ENCODE measurements at regions not wholly inside any gene's neighbourhood (a gene's known extent, or its start where the extent isn't known, plus 50 kb on each side); places are given as distances from the start of the nearest gene placed in this dataset.
A peak's percentile ranks its signal among the peaks of the same experiment; 100 is the strongest.

DNA sequence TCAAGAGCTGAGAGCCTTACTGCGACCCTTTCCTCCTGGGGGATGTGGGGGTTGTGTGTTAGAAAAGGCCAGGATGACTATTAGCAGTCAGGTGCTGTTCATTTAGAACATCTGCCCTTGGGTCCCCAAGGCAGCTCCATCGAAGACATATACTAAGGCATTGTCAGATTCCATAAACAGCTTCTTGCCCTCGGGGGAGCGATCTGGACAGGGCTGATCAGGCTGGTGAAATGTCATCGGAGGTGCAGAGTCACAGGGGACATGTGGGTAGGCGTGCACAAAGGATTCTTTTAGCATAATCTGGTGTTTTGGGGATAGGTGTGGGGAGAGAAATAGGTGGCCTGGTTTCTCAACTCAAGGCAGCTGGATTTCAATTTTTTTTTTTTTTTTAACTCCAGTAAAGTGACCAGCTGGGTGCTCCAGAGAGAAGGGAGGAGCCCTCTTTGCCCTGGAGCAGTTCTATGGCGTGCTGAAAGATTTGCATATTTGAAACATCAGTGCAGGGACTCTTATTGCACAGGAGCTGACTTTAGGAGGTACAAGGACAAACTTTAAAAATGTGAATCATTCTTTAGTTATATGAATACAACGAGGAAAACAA lies 160.1 kb downstream of the SUDS3 start:
- peak overlapping the region; percentile 81 to 93 (median 89) for H3K27ac ChIP-seq

GRCh38 chr12:118537481-118537917 lies 161.1 kb downstream of the SUDS3 start:
- TF ChIP-seq, protein P1, sequence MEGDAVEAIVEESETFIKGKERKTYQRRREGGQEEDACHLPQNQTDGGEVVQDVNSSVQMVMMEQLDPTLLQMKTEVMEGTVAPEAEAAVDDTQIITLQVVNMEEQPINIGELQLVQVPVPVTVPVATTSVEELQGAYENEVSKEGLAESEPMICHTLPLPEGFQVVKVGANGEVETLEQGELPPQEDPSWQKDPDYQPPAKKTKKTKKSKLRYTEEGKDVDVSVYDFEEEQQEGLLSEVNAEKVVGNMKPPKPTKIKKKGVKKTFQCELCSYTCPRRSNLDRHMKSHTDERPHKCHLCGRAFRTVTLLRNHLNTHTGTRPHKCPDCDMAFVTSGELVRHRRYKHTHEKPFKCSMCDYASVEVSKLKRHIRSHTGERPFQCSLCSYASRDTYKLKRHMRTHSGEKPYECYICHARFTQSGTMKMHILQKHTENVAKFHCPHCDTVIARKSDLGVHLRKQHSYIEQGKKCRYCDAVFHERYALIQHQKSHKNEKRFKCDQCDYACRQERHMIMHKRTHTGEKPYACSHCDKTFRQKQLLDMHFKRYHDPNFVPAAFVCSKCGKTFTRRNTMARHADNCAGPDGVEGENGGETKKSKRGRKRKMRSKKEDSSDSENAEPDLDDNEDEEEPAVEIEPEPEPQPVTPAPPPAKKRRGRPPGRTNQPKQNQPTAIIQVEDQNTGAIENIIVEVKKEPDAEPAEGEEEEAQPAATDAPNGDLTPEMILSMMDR (IDR thresholded peaks at IDR 0.05), result no peak
- TF ChIP-seq EP300 (IDR thresholded peaks at IDR 0.05), result peak; percentile 98 to 100 (median 99)
- TF ChIP-seq POLR2AphosphoS5 (IDR thresholded peaks at IDR 0.05), result peak; percentile 92 to 97 (median 97)
- 70 to 72% methylated on average over 10 of the region's 10 CpGs for WGBS, 2 donors
- intact Hi-C loops (cut with DNase I), result loop anchor here (1.0 to 10.0 kb wide), 5 partner anchors 23 to 795 kb away; partner anchors contain the start of genes CCDC60 and WSB2
- no peaks in the 10 kb centered on the region for H3K9me3 ChIP-seq
- H3K4me1 ChIP-seq, result peaks cover 0 to 48% (median 40%) of the 10 kb centered on the region in 4 donors
- H3K27ac ChIP-seq, result peak overlapping the region; percentile 81 to 93 (median 89)
- no peaks in the 10 kb centered on the region for H3K36me3 ChIP-seq
- H3K4me3 ChIP-seq, result no peak overlapping the region
- no peaks in the 10 kb centered on the region for H3K27me3 ChIP-seq
- peak; percentile 88 for DNase-seq

More for the DNA sequence above, 160.1 kb downstream of the SUDS3 start:
- Histone ChIP-seq H3K4me3 (no peak overlapping the region), H3K36me3 (no peaks in the 10 kb centered on the region), H3K9me3 (no peaks in the 10 kb centered on the region), H3K4me1 (peaks cover 0 to 57% (median 44%) of the 10 kb centered on the region in 4 donors), H3K27me3 (no peaks in the 10 kb centered on the region)
- no peak for DNase-seq
- WGBS, 2 donors, result 62 to 69% methylated on average over 8 of the region's 8 CpGs
- intact Hi-C loops (cut with DNase I), result loop anchor here (2.0 to 10.0 kb wide), 4 partner anchors 42 to 796 kb away; partner anchors contain the start of genes CCDC60 and WSB2
- no peak for TF ChIP-seq POLR2AphosphoS5 (IDR thresholded peaks at IDR 0.05)
- TF ChIP-seq, protein P1 (IDR thresholded peaks at IDR 0.05), result no peak
- TF ChIP-seq EP300 (IDR thresholded peaks at IDR 0.05), result no peak
- TF ChIP-seq POLR2A (IDR thresholded peaks at IDR 0.05), result no peak

DNA sequence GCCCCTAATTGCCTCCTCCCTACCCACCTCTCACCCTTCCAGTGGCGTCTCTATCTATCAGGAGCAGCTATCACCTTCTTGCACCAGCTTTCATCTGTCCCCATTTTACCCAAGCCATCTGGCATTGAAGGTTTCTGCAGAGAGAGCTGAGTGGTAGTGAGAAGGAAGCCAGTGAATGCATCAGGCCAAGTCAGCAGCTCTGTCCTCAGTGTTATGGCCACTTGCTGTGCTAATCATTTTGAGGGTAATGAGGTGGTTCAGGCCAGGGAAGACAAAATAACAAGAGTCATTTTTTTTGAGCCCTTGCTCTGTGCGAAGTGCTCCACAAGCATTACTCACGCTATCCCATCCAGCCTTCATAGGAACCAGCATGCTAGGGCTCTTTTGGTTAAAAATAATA lies 164.7 kb downstream of the SUDS3 start:
- peak overlapping the region in 1 of 4 donors; percentile 18 for H3K27ac ChIP-seq
- H3K27me3 ChIP-seq, result no peaks in the 10 kb centered on the region
- H3K4me1 ChIP-seq, result peaks cover 0 to 39% (median 32%) of the 10 kb centered on the region in 4 donors
- DNase-seq, result no peak
- no peaks in the 10 kb centered on the region for H3K9me3 ChIP-seq
- H3K36me3 ChIP-seq, result no peaks in the 10 kb centered on the region
- WGBS, 2 donors, result 72 to 78% methylated on average over 3 of the region's 3 CpGs
- TF ChIP-seq EP300 (IDR thresholded peaks at IDR 0.05), result no peak
- TF ChIP-seq POLR2AphosphoS5 (IDR thresholded peaks at IDR 0.05), result no peak
- no peak for TF ChIP-seq POLR2A (IDR thresholded peaks at IDR 0.05)
- TF ChIP-seq, protein P1 (IDR thresholded peaks at IDR 0.05), result no peak
- intact Hi-C loops (cut with DNase I), result no loop called here
- H3K4me3 ChIP-seq, result no peak overlapping the region

- TF ChIP-seq EP300 (IDR thresholded peaks at IDR 0.05) (no peak), POLR2AphosphoS5 (IDR thresholded peaks at IDR 0.05) (no peak), POLR2A (IDR thresholded peaks at IDR 0.05) (no peak)
- TF ChIP-seq, protein P1 (IDR thresholded peaks at IDR 0.05), result no peak
- Histone ChIP-seq H3K4me1 (peaks cover 0 to 30% (median 24%) of the 10 kb centered on the region in 4 donors), H3K4me3 (no peak overlapping the region), H3K27me3 (no peaks in the 10 kb centered on the region), H3K27ac (no peak overlapping the region), H3K36me3 (no peaks in the 10 kb centered on the region), H3K9me3 (no peaks in the 10 kb centered on the region)
- intact Hi-C loops (cut with DNase I), result no loop called here
- no peak for DNase-seq
- 89 to 91% methylated on average over 6 of the region's 6 CpGs for WGBS, 2 donors
Observed at GRCh38 chr12:118541934-118542333, 165.6 kb downstream of the SUDS3 start.

Data from sigmoid colon (tissue), 6 donors.